Testis (tissue), 2 donors: ENCODE measurements at regions not wholly inside any gene's neighbourhood (a gene's known extent, or its start where the extent isn't known, plus 50 kb on each side); places are given as distances from the start of the nearest gene placed in this dataset.

ENCODE experiments used
- POLR2A ChIP-seq: fragments of 450-650 bp; IDR thresholded peaks from one replicate; pipeline ENCODE4 v1.6.1; 2017; ENCODE audit warnings: antibody characterized with exemption, mild to moderate bottlenecking, moderate library complexity
- TF ChIP-seq, protein P1 (sequence below), 3 experiments: fragments of 450-650 bp in 2 of 3; fragments of 200-600 bp in 1 of 3; sonication (generic) in 1 of 3; IDR thresholded peaks; one replicate each; pipeline ENCODE4 v1.5.1; 2016 to 2019; ENCODE audit warnings: antibody characterized with exemption in 3 of 3, mild to moderate bottlenecking in 2 of 3, moderate library complexity in 1 of 3

- TF ChIP-seq, protein P1, sequence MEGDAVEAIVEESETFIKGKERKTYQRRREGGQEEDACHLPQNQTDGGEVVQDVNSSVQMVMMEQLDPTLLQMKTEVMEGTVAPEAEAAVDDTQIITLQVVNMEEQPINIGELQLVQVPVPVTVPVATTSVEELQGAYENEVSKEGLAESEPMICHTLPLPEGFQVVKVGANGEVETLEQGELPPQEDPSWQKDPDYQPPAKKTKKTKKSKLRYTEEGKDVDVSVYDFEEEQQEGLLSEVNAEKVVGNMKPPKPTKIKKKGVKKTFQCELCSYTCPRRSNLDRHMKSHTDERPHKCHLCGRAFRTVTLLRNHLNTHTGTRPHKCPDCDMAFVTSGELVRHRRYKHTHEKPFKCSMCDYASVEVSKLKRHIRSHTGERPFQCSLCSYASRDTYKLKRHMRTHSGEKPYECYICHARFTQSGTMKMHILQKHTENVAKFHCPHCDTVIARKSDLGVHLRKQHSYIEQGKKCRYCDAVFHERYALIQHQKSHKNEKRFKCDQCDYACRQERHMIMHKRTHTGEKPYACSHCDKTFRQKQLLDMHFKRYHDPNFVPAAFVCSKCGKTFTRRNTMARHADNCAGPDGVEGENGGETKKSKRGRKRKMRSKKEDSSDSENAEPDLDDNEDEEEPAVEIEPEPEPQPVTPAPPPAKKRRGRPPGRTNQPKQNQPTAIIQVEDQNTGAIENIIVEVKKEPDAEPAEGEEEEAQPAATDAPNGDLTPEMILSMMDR (IDR thresholded peaks at IDR 0.05), result no peak
- TF ChIP-seq POLR2A, result no peak
Measured at GRCh38 chrY:15385178-15385577, 860.8 kb downstream of the NLGN4Y start.
